Erythroblast (primary cell): ENCODE measurements at regions not wholly inside any gene's neighbourhood (a gene's known extent, or its start where the extent isn't known, plus 50 kb on each side); places are given as distances from the start of the nearest gene placed in this dataset.
"Not testable (repeated sequence)": the region's sequence is repeated elsewhere in the genome, so short reads cannot be mapped to it uniquely, and the experiment has no call there.

ENCODE experiments used
- DNase-seq, 2 experiments: peaks; one replicate each; lab custom pipeline; 2025; lab: John Stamatoyannopoulos, UW
- GATA1 ChIP-seq: IDR thresholded peaks from 2 replicates; pipeline ENCODE4 v1.6.1; 2011; ENCODE audit warnings: low read depth, mild to moderate bottlenecking, control low read depth, low read length, moderate library complexity
- POLR2A ChIP-seq: IDR thresholded peaks from 2 replicates; pipeline ENCODE4 v1.6.1; 2011; ENCODE audit warnings: mild to moderate bottlenecking, low read length

DNA sequence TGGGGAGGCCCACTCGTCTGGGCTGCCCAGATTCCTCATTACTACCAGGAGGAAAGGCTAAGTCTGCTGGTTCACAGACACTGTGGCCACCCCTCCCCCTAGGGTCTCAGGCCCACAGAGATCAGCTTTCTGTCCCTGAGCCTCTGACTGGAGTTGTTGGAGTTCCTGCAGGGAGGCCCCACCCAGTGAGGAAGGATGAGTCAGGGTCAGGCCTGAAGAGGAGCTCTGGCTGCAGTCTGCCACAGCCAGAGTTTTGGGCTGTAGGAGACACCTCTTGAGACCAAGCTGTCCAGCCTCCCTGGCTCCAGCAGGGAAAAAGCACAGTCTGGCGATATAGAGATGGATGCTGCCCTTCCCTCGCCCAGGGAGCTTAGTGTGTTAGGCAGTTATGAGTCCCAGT lies 720.9 kb upstream of the SEMA6D start:
- DNase-seq: no peak
- TF ChIP-seq POLR2A (no peak), GATA1 (no peak)

DNA sequence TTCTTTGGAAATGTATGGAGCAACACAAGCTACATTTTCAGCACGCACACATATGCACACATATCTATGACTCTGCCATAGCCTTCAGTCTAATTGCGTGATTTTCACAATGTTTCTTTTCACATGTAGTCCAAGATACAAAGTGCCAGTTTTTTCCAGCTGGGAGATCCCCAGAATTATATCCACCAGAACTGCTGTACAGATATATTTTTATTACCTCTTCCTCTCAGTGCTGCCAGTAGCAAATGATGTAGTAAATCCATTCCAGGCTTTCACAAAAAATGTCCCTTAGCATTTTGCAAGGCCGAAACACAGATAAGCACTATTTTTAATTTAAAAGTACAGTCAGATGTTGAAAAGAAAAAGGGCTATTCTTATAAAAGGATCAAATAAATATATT lies 719.8 kb upstream of the SEMA6D start:
- TF ChIP-seq GATA1 (no peak), POLR2A (no peak)

DNA sequence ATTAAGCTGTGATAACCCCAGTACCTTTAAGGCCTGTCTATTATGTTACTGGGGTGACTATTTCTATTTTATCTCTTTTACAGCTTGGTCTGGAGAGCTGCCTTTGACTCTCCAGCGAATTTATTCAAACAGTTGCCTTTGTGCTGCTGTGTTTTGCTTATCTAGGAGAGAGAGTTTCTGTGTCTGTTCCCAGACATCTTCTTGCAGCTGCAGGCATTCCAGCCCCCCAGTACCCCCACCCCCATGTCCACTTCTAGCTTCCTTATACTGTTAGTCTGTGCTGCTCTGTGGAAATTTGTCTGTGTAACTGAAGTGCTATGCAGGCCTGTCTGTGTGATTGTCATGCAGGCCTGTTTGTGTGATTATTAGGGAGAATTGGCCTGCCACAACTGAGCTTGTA lies 713.7 kb upstream of the SEMA6D start:
- no peak for DNase-seq
- TF ChIP-seq POLR2A: no peak
- TF ChIP-seq GATA1: no peak

More for the DNA sequence above, 719.8 kb upstream of the SEMA6D start:
- DNase-seq: no peak

DNA sequence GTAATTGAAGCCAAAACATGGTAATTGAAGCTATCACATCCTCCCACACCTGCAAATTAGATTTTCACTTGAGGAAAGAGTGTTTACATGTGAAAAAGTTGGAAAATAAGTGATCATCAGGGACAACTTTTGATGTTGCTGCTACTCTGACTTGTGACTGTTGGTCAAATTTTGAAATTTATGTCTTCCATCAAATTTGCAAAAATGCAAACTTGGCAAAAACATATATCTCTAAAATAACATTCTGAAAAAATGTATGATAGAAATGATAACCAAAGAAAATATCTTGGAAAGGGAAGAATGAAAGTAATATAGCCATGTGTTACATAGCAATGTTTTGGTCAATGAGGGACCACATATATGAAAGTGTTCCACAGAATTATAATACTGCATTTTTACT lies 703.9 kb upstream of the SEMA6D start:
- DNase-seq: no peak

DNA sequence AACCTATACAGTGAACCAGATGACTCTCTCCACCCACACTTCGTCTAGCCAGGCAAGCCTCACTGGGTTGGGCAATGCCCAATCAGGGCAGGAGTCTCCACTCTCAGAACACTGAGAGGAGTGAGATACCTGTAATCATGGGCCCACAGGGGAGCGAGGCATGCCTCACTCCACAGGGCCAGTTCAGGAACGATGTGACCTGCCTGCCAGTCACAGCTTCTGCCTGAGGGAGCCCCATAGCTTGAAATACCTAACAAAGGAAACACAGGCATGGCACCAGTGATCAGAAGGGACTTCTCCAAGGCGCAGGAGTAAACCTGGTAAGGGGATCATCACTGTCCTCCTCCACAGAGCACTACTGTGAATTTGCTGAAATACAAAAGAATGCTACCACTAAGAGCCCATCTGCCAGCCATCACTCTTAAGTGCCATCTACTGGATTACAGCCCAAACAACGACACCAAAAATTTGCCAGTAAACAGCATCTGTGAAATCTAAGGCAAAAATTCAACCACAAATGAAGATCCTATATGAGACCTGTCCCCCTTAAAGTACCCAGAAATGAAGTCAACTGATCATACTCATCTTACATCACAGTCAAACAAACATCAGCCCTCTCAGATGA lies 689.9 kb upstream of the SEMA6D start:
- no peak for DNase-seq
- TF ChIP-seq POLR2A: no peak
- no peak for TF ChIP-seq GATA1

More for the DNA sequence above, 703.9 kb upstream of the SEMA6D start:
- TF ChIP-seq GATA1 (no peak), POLR2A (no peak)

DNA sequence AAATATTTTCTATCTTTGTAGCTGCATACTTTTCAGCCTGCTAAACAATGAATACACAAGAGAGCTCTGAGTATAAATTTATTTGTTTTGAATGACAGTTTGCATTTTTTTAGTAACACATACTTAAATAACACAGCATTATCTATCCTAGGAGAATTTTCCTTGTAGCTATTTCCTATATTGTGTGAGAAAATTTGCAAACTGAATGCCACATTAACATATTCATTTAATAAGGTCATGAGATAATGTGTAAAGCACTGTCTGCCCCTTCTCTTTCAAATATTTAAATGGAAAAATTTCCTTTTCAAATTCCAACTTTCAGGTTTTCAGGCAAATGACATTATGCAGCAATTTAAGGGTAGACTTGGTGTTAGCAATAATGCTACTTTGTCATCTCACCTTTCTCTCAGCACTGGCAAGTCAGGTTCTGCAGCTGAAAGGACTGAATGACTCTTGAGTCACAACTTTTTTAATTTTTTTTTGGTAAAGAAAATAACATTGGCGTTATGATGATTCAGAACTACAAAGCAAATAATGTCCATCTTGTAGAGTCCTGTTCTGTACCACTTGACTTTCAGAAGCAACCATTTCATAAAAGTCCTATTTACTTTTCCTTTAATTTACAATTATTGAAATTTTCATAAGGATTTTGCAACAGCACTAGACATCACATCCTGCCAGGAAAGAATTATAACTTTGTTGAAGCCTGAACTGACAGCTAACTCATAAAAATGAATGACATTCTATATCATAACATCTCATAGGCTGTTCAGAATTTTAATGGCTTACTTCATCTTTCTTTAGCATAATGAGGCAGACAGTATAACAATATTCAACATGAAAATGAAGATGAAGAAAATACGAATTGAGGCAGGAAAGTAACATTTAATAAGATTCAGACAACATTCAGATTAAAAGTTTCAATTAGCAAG lies 681.6 kb upstream of the SEMA6D start:
- no peak for DNase-seq
- TF ChIP-seq GATA1: no peak
- TF ChIP-seq POLR2A: no peak

DNA sequence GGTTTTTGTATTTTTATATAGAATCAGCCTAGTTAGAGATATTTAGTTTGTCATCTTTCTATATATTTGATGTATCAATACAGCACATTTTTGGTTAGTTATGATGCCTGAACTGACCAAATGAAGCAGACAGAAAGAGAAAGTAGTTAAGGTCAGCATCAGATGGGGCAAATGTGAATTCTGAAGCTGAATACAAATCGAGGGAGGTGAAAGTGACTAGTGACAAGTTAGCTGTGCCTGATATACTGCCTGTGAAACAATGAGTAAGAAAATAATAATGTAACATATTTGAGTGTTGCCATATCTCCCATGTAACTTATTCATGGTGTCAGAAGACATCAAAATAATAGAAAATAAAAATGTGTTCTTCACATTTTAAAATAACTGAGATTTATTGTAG lies 680.3 kb upstream of the SEMA6D start:
- TF ChIP-seq POLR2A (no peak), GATA1 (no peak)
- DNase-seq: no peak

DNA sequence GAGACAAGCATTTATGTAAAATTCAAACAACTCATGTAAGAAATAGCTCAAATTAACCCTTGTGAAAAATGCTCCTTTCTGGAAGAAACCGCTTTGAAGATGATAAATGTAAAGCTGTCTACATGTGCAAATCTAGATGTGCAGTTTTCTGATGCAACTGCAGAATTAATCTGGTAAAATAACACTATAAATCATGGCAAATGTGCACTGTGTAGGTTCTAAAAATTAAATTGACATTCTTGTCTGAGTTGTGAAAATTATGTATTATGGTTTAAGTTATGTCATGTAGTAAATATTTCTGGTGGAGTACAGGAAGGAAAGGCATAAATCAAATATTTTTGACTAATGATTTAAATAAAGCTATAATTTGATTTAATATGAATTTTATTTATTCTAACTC lies 678.1 kb upstream of the SEMA6D start:
- TF ChIP-seq POLR2A (no peak), GATA1 (no peak)
- DNase-seq: no peak

DNA sequence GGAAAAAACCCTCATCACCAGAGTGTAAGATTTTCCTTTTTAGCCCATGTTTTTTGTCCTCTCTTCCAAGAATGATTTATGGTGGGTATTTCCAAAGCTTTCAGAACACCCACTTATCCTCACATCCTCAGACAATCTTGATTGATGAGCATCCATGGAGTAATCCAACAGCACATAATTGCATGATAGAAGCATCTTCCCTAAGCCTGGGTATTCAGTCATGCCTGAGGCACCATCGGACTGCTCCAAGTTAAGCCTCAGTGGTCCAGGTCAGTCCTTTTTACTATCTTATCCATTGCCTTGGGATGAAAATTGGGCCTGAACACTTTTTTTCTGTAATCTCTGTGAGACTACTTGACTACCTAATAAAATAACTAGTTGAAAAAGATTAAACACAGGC lies 676.0 kb upstream of the SEMA6D start:
- no peak for DNase-seq
- TF ChIP-seq GATA1: no peak
- TF ChIP-seq POLR2A: no peak

DNA sequence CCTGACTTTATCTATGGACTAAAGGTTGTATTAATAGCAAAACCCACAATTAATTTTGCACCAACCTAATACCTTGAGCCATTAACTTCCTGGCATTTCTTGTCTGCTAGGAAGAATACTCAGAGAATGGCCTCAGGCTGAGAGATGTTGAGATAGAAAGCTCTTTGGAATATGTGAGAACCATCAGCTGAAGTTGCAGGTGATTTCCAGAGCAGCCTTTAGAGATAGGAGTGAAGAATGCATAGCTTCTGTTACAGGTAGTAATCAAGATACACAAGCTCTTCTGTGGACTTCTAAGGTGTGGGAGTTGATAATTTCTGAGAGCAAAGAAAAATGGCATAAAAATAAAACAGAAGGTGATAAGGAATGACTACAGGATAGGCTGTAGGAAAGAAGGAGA lies 669.3 kb upstream of the SEMA6D start:
- not testable (repeated sequence) for DNase-seq

DNA sequence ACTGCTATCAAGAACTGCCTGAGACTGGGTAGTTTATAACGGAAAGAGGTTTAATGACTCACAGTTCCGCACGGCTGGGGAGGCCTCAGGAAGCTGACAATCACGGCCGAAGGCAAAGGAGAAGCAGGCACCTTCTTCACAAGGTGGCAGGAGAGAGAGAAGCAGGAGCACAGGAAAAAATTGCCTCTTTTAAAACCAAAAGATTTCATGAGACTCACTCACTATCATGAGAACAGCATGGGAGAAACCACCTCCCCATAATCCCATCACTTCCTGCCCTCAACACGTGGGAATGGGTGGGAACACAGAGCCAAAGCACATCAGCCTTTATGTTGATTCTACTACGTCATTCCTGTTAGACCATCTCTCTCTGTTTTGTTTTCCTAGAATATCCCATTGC lies 650.9 kb upstream of the SEMA6D start:
- no peak for TF ChIP-seq GATA1
- no peak for TF ChIP-seq POLR2A
- DNase-seq: no peak

DNA sequence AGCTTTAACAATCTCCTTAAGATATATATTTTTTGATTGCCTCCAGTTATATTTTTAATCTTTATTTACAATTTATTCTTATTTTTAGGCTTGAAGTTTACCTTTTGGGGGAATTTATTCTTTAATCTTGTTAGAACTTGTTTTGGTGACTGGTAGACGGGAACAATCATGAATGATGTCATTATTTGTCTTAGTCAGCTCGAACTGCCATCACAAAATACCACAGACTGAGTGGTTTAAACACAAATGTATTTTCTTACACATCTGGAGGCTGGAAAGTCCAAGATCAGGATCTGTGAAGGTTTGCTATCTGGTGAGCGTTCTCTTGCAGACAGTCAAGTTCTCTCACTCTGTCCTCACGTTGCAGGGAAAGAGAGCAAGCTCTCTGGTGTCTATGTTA lies 639.5 kb upstream of the SEMA6D start:
- DNase-seq: not testable (repeated sequence)

DNA sequence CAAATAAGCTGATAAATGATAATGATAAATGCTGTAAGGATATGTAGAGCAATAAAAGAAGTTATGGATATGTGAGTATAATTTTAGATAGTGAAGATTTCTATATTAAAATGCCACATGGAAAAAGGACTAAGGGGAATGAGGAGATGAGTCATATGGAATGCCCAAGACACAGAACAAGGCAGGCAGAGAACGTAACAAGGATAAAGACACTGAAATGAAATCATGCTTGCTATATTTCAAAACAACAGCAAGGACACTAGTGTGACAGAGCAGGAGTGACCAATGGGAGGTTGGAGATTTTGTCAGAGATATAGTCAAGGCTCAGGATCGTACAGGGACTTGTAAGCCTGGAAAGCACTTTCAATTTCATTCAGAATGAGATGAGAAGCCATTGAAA lies 621.5 kb upstream of the SEMA6D start:
- TF ChIP-seq POLR2A (no peak), GATA1 (no peak)
- DNase-seq: no peak

DNA sequence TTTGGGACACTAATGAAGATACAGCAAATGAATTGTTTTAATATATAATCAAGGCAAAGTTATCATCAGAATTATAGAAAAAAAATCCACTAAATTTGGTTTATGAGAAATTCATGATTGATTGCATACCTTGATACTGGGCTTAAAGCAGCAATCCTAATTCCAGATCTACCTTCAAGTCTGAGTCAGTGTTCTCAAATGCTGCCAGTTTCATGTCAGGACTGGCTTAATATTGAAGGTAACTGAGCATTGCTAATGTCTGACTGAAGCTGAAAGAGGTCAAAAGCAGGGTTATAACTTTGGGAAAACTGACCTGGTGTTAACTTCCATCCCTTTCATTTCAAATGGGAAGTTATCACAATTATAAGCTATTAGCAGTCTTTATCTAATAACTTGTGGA lies 618.8 kb upstream of the SEMA6D start:
- DNase-seq: not testable (repeated sequence)

DNA sequence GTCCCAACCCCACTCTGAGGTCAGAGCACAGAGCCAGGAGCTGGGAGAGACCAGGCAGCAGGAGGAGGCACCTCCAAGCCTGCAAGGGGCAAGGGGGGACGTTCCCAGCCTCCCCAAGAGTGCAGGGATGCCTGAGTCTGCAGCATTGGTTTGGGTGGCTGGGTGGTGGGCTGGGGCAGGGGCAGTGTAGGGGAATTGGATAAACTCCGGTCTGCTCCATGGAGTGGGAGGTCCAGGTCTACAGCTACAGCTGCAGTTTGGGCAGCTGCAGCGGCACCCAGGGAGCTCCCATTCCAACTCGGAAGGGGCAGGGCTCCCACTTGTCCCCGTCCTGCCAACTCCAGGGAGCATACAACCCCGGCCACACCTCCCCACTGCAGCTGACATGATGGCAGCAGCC lies 617.5 kb upstream of the SEMA6D start:
- DNase-seq: not testable (repeated sequence)

DNA sequence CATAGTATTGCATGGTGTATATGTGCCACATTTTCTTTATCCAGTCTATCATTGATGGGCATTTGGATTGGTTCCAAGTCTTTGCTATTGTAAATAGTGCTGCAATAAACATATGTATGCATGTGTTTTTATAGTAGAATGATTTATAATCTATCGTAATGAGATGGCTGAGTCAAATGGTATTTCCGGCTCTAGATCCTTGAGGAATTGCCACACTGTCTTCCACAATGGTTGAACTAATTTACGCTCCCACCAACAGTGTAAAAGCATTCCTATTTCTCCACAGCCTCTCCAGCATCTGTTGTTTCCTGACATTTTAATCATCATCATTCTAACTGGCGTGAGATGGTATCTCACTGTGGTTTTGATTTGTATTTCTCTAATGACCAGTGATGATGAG lies 608.5 kb upstream of the SEMA6D start:
- not testable (repeated sequence) for DNase-seq
